ENCODE measurements at regions not wholly inside any gene's neighbourhood (a gene's known extent, or its start where the extent isn't known, plus 50 kb on each side); places are given as distances from the start of the nearest gene placed in this dataset.
A peak's percentile ranks its signal among the peaks of the same experiment; 100 is the strongest.

GRCh38 chr21:15514073-15514946, 215.5 kb upstream of the USP25 start (continued):
- TF ChIP-seq MLX (CRISPR knock-in tag; IDR thresholded peaks at IDR 0.05) (peak; percentile 34; the same call in 1 of the 2 replicates), DMAP1 (CRISPR knock-in tag; IDR thresholded peaks at IDR 0.05) (0 out of 2 replicates have a peak, but pooled peaks have one; percentile 35), ZBTB3 (CRISPR knock-in tag; IDR thresholded peaks at IDR 0.05; ENCODE audit: borderline replicate concordance, low read depth) (no peak), MAX (IDR thresholded peaks at IDR 0.05) (peak; percentile 49; the same call in 1 of the 2 replicates), ZBTB20 (CRISPR knock-in tag; IDR thresholded peaks at IDR 0.05; ENCODE audit: borderline replicate concordance, low read depth) (peak; percentile 96; the same call in 1 of the 2 replicates), ASH2L (IDR thresholded peaks at IDR 0.05; ENCODE audit: insufficient read length, low read depth, low read length) (peak; percentile 95), FOSL2 (CRISPR knock-in tag; IDR thresholded peaks at IDR 0.05) (peak; percentile 79), TRIM24 (CRISPR knock-in tag; IDR thresholded peaks at IDR 0.05) (peak; percentile 59; the same call in 1 of the 2 replicates), TRAFD1 (CRISPR knock-in tag; IDR thresholded peaks at IDR 0.05; ENCODE audit: borderline replicate concordance) (no peak), RXRB (CRISPR knock-in tag; IDR thresholded peaks at IDR 0.05; ENCODE audit: borderline replicate concordance) (peak; percentile 88), ZNF670 (CRISPR knock-in tag; IDR thresholded peaks at IDR 0.05; ENCODE audit: borderline replicate concordance) (no peak), TEAD3 (CRISPR knock-in tag; optimal IDR thresholded peaks at IDR 0.05; ENCODE audit: borderline replicate concordance) (peak; percentile 76), RBM39 (IDR thresholded peaks at IDR 0.05; ENCODE audit: low read depth, low read length, poor library complexity, severe bottlenecking) (no peak), FOXJ3 (CRISPR knock-in tag; IDR thresholded peaks at IDR 0.05; ENCODE audit: borderline replicate concordance) (peak; percentile 91; the same call in 1 of the 2 replicates), HMG20A (CRISPR knock-in tag; IDR thresholded peaks at IDR 0.05; ENCODE audit: borderline replicate concordance) (peak; percentile 94), GATAD2A (CRISPR knock-in tag; IDR thresholded peaks at IDR 0.05) (peak; percentile 99), JUND (CRISPR knock-in tag; IDR thresholded peaks at IDR 0.05) (peak; percentile 41; the same call in 1 of the 2 replicates), MXI1 (IDR thresholded peaks at IDR 0.05; ENCODE audit: borderline replicate concordance, low read depth, low read length) (peak; percentile 31; the same call in 1 of the 3 replicates), SOX6 (IDR thresholded peaks at IDR 0.05) (no peak), SOX6 (CRISPR knock-in tag; IDR thresholded peaks at IDR 0.05) (peak; percentile 99), SOX5 (CRISPR knock-in tag; IDR thresholded peaks at IDR 0.05; ENCODE audit: borderline replicate concordance) (peak; percentile 99), ZMYM4 (CRISPR knock-in tag; IDR thresholded peaks at IDR 0.05) (peak; percentile 97), ZNF274 (CRISPR knock-in tag; IDR thresholded peaks at IDR 0.05) (no peak), ZFP41 (CRISPR knock-in tag; IDR thresholded peaks at IDR 0.05; ENCODE audit: borderline replicate concordance) (no peak)
- TF ChIP-seq, protein P1, sequence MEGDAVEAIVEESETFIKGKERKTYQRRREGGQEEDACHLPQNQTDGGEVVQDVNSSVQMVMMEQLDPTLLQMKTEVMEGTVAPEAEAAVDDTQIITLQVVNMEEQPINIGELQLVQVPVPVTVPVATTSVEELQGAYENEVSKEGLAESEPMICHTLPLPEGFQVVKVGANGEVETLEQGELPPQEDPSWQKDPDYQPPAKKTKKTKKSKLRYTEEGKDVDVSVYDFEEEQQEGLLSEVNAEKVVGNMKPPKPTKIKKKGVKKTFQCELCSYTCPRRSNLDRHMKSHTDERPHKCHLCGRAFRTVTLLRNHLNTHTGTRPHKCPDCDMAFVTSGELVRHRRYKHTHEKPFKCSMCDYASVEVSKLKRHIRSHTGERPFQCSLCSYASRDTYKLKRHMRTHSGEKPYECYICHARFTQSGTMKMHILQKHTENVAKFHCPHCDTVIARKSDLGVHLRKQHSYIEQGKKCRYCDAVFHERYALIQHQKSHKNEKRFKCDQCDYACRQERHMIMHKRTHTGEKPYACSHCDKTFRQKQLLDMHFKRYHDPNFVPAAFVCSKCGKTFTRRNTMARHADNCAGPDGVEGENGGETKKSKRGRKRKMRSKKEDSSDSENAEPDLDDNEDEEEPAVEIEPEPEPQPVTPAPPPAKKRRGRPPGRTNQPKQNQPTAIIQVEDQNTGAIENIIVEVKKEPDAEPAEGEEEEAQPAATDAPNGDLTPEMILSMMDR (CRISPR knock-in tag; IDR thresholded peaks at IDR 0.05): no peak
